ENCODE measurements at regions not wholly inside any gene's neighbourhood (a gene's known extent, or its start where the extent isn't known, plus 50 kb on each side); places are given as distances from the start of the nearest gene placed in this dataset.

- DNase-seq (ENCODE audit: low read depth, low spot score), result no peak
Observed at GRCh38 chr13:57784633-57785032, 153.1 kb downstream of the PCDH17 start.

- DNase-seq (ENCODE audit: low read depth, low spot score), result no peak
Observed at GRCh38 chr13:57787058-57787791, 155.7 kb downstream of the PCDH17 start.

- DNase-seq (ENCODE audit: low read depth, low spot score), result no peak
Observed at GRCh38 chr13:57799624-57800023, 168.1 kb downstream of the PCDH17 start.

- no peak for DNase-seq (ENCODE audit: low read depth, low spot score)
Observed at GRCh38 chr13:57813651-57814050, 182.1 kb downstream of the PCDH17 start.

GRCh38 chr13:57815600-57815999 is 184.1 kb downstream of the PCDH17 start:
- no peak for DNase-seq (ENCODE audit: low read depth, low spot score)

GRCh38 chr13:57820924-57821323 is 189.4 kb downstream of the PCDH17 start:
- no peak for DNase-seq (ENCODE audit: low read depth, low spot score)

- no peak for DNase-seq (ENCODE audit: low read depth, low spot score)
Observed at GRCh38 chr13:57823704-57824103, 192.2 kb downstream of the PCDH17 start.

- no peak for DNase-seq (ENCODE audit: low read depth, low spot score)
Observed at GRCh38 chr13:57824121-57824520, 192.6 kb downstream of the PCDH17 start.

- no peak for DNase-seq (ENCODE audit: low read depth, low spot score)
Observed at GRCh38 chr13:57825066-57825465, 193.5 kb downstream of the PCDH17 start.

GRCh38 chr13:57829496-57829895 is 198.0 kb downstream of the PCDH17 start:
- no peak for DNase-seq (ENCODE audit: low read depth, low spot score)

- no peak for DNase-seq (ENCODE audit: low read depth, low spot score)
Observed at GRCh38 chr13:57832187-57832586, 200.6 kb downstream of the PCDH17 start.

- DNase-seq (ENCODE audit: low read depth, low spot score), result no peak
Observed at GRCh38 chr13:57837801-57838200, 206.3 kb downstream of the PCDH17 start.

GRCh38 chr13:57843521-57843920 is 212.0 kb downstream of the PCDH17 start:
- DNase-seq (ENCODE audit: low read depth, low spot score), result no peak

- no peak for DNase-seq (ENCODE audit: low read depth, low spot score)
Observed at GRCh38 chr13:57846600-57847173, 215.1 kb downstream of the PCDH17 start.

GRCh38 chr13:57857945-57858344 is 226.4 kb downstream of the PCDH17 start:
- no peak for DNase-seq (ENCODE audit: low read depth, low spot score)

GRCh38 chr13:57858376-57858775 is 226.8 kb downstream of the PCDH17 start:
- no peak for DNase-seq (ENCODE audit: low read depth, low spot score)

GRCh38 chr13:57862879-57863278 is 231.3 kb downstream of the PCDH17 start:
- DNase-seq (ENCODE audit: low read depth, low spot score), result no peak

- no peak for DNase-seq (ENCODE audit: low read depth, low spot score)
Observed at GRCh38 chr13:57865600-57866294, 234.2 kb downstream of the PCDH17 start.

GRCh38 chr13:57874530-57874929 is 243.0 kb downstream of the PCDH17 start:
- DNase-seq (ENCODE audit: low read depth, low spot score), result no peak

GRCh38 chr13:57877601-57878000 is 246.1 kb downstream of the PCDH17 start:
- no peak for DNase-seq (ENCODE audit: low read depth, low spot score)

- DNase-seq (ENCODE audit: low read depth, low spot score), result no peak
Observed at GRCh38 chr13:57878291-57878690, 246.7 kb downstream of the PCDH17 start.

- DNase-seq (ENCODE audit: low read depth, low spot score), result no peak
Observed at GRCh38 chr13:57897225-57897624, 265.7 kb downstream of the PCDH17 start.

GRCh38 chr13:57899096-57899495 is 267.6 kb downstream of the PCDH17 start:
- no peak for DNase-seq (ENCODE audit: low read depth, low spot score)

Data from iPS DF 19.7 (cell line).